Skeletal muscle tissue (tissue), 3 donors: ENCODE measurements at regions not wholly inside any gene's neighbourhood (a gene's known extent, or its start where the extent isn't known, plus 50 kb on each side); places are given as distances from the start of the nearest gene placed in this dataset.

ENCODE experiments used
- H3K27ac ChIP-seq: one replicate; pipeline ENCODE4 v1.7.0; 2013; ENCODE audit warnings: mild to moderate bottlenecking, low read depth, low read length, inconsistent platforms
- H3K27me3 ChIP-seq, 3 donors: one replicate each; pipeline ENCODE4 v1.7.0; 2013; ENCODE audit warnings: low read length in 3 of 3; ENCODE audit not compliant: control insufficient read depth in 3 of 3, insufficient read depth in 3 of 3
- H3K36me3 ChIP-seq, 3 donors: one replicate each; pipeline ENCODE4 v1.7.0; 2013; ENCODE audit warnings: low read length in 3 of 3; ENCODE audit not compliant: control insufficient read depth in 3 of 3, insufficient read depth in 3 of 3
- H3K4me1 ChIP-seq, 3 donors: one replicate each; pipeline ENCODE4 v1.7.0; 2013; ENCODE audit warnings: low read length in 3 of 3, mild to moderate bottlenecking in 3 of 3; ENCODE audit not compliant: control insufficient read depth in 3 of 3, insufficient read depth in 3 of 3
- H3K4me3 ChIP-seq, 3 donors: one replicate each; pipeline ENCODE4 v1.7.0; 2013; ENCODE audit warnings: low read length in 3 of 3
- H3K9ac ChIP-seq, 3 donors: one replicate each; pipeline ENCODE4 v1.7.0; 2013; ENCODE audit warnings: low read length in 3 of 3, mild to moderate bottlenecking in 3 of 3, moderate library complexity in 2 of 3, low read depth in 1 of 3
- H3K9me3 ChIP-seq, 3 donors: one replicate each; pipeline ENCODE4 v1.7.0; 2013; ENCODE audit warnings: low read length in 3 of 3; ENCODE audit not compliant: control insufficient read depth in 3 of 3
- donor health status: Osteomylitis.

GRCh38 chr13:77815330-77815729 is 103.3 kb downstream of the EDNRB start:
- Histone ChIP-seq H3K27ac (no peak overlapping the region), H3K36me3 (no peaks in the 10 kb centered on the region), H3K4me1 (no peaks in the 10 kb centered on the region), H3K9ac (no peak overlapping the region), H3K9me3 (no peaks in the 10 kb centered on the region), H3K27me3 (no peaks in the 10 kb centered on the region), H3K4me3 (no peak overlapping the region)
